HUDEP-2 (cell line): ENCODE measurements at regions not wholly inside any gene's neighbourhood (a gene's known extent, or its start where the extent isn't known, plus 50 kb on each side); places are given as distances from the start of the nearest gene placed in this dataset.

Experiments used
- DNase-seq, 76 experiments: peaks; one replicate each; lab custom pipeline; 2025; ENCODE audit not compliant: unreplicated experiment in 76 of 76; lab: John Stamatoyannopoulos, UW

- no peak for DNase-seq
Observed at GRCh38 chr5:156094001-156094400, 233.0 kb upstream of the SGCD start.

- DNase-seq, result no peak
Observed at GRCh38 chr5:156095709-156096241, 231.2 kb upstream of the SGCD start.

GRCh38 chr5:156096259-156096658, 230.7 kb upstream of the SGCD start:
- no peak for DNase-seq

- no peak for DNase-seq
Observed at GRCh38 chr5:156103155-156103885, 223.6 kb upstream of the SGCD start.

GRCh38 chr5:156109317-156110023, 217.5 kb upstream of the SGCD start:
- no peak for DNase-seq

- no peak for DNase-seq
Observed at GRCh38 chr5:156119692-156120091, 207.3 kb upstream of the SGCD start.

GRCh38 chr5:156120777-156121176, 206.2 kb upstream of the SGCD start:
- DNase-seq, result no peak

GRCh38 chr5:156121234-156121633, 205.7 kb upstream of the SGCD start:
- DNase-seq, result no peak

- no peak for DNase-seq
Observed at GRCh38 chr5:156121882-156122281, 205.1 kb upstream of the SGCD start.

GRCh38 chr5:156124708-156125107, 202.3 kb upstream of the SGCD start:
- no peak for DNase-seq

GRCh38 chr5:156125118-156125517, 201.8 kb upstream of the SGCD start:
- DNase-seq, result no peak

GRCh38 chr5:156126716-156127115, 200.2 kb upstream of the SGCD start:
- DNase-seq, result no peak

- DNase-seq, result no peak
Observed at GRCh38 chr5:156128026-156128425, 198.9 kb upstream of the SGCD start.

GRCh38 chr5:156134216-156134615, 192.7 kb upstream of the SGCD start:
- no peak for DNase-seq

- no peak for DNase-seq
Observed at GRCh38 chr5:156135531-156135930, 191.4 kb upstream of the SGCD start.

- no peak for DNase-seq
Observed at GRCh38 chr5:156137071-156137869, 189.7 kb upstream of the SGCD start.

GRCh38 chr5:156142867-156143266, 184.1 kb upstream of the SGCD start:
- no peak for DNase-seq

GRCh38 chr5:156147261-156147943, 179.6 kb upstream of the SGCD start:
- DNase-seq, result no peak

- DNase-seq, result no peak
Observed at GRCh38 chr5:156147944-156148285, 179.0 kb upstream of the SGCD start.

GRCh38 chr5:156148301-156148700, 178.7 kb upstream of the SGCD start:
- DNase-seq, result no peak

GRCh38 chr5:156149213-156149612, 177.8 kb upstream of the SGCD start:
- DNase-seq, result no peak
